HepG2 (cell line): ENCODE measurements at regions not wholly inside any gene's neighbourhood (a gene's known extent, or its start where the extent isn't known, plus 50 kb on each side); places are given as distances from the start of the nearest gene placed in this dataset.

Experiments used
- ATAC-seq: fragments of 200-7000 bp; cut with Tn5 transposase; 3 replicates; pipeline ENCODE4 v1.9.1; 2020; ENCODE audit warnings: mild to moderate bottlenecking, moderate library complexity
- BruUV-seq: library from RNA; stranded (reverse); fragments of 400-500 nt; replicated peaks from 2 replicates; lab custom pipeline; 2021; lab: Mats Ljungman, UMichigan
- CTCF ChIA-PET: fragments of 300-600 bp; formaldehyde crosslinking; extraction: SDS; loops from one replicate; lab custom pipeline; 2021; ENCODE audit warnings: low total read pairs, inconsistent platforms, low intra/inter-chr PET ratio; lab: Yijun Ruan, JAX
- POLR2A ChIA-PET: fragments of 350-600 bp; sonication (Branson Sonifier 250); formaldehyde crosslinking; loops from one replicate; lab custom pipeline; 2020; ENCODE audit warnings: antibody characterized with exemption, inconsistent platforms; lab: Yijun Ruan, JAX
- DNase-seq: peaks from one replicate; pipeline ENCODE4 v3.0.0-alpha.2; 2015; ENCODE audit warnings: low spot score
- FAIRE-seq: peaks from 3 replicates; lab custom pipeline; 2011; peaks lifted over from hg19 to GRCh38; lab: Jason Lieb, UNC
- H2AFZ ChIP-seq: one replicate; pipeline ENCODE4 v1.6.1; 2011; ENCODE audit warnings: low read length, inconsistent platforms
- H3K27ac ChIP-seq: fragments of 300-600 bp; 3 replicates; pipeline ENCODE4 v1.8.0; 2011; ENCODE audit warnings: mixed run types, mild to moderate bottlenecking, mixed read lengths, low read length, inconsistent platforms; ENCODE audit not compliant: insufficient read depth; ENCODE audit errors: extremely low read length
- H3K27me3 ChIP-seq, 2 experiments: fragments of 200-600 bp in 1 of 2; 2 replicates in 1 of 2; 3 replicates in 1 of 2; pipeline versions ENCODE4 v1.6.0 to v1.8.0; 2011; ENCODE audit warnings: low read length in 2 of 2, mild to moderate bottlenecking in 2 of 2, moderate library complexity in 2 of 2, inconsistent platforms in 1 of 2; ENCODE audit not compliant: insufficient read depth in 2 of 2, control insufficient read depth in 1 of 2
- H3K36me3 ChIP-seq, 2 experiments: fragments of 200-600 bp in 1 of 2; replicated peaks in 1 of 2; 2 replicates in 1 of 2; 3 replicates in 1 of 2; pipeline versions ENCODE4 v1.5.1 to v1.8.0; 2011; ENCODE audit warnings: low read length in 2 of 2, inconsistent platforms in 1 of 2; ENCODE audit not compliant: insufficient read depth in 2 of 2, control insufficient read depth in 1 of 2
- H3K4me1 ChIP-seq: 2 replicates; pipeline ENCODE4 v1.5.1; 2012; ENCODE audit warnings: low read length, inconsistent platforms; ENCODE audit not compliant: insufficient read depth
- H3K4me2 ChIP-seq: 2 replicates; pipeline ENCODE4 v1.6.0; 2011; ENCODE audit warnings: low read depth, low read length, inconsistent platforms
- H3K4me3 ChIP-seq, 3 experiments: fragments of 200-600 bp in 1 of 3; sonication (generic), shearing (Covaris generic) in 1 of 3; replicated peaks in 1 of 3; 2 replicates each; pipeline ENCODE4 v1.5.1; 2011 to 2016; ENCODE audit warnings: low read length in 3 of 3, inconsistent platforms in 2 of 3, low read depth in 2 of 3, mild to moderate bottlenecking in 2 of 3, control low read depth in 1 of 3, mixed read lengths in 1 of 3; ENCODE audit not compliant: insufficient read depth in 1 of 3
- H3K79me2 ChIP-seq: one replicate; pipeline ENCODE4 v1.6.1; 2011; ENCODE audit warnings: low read length, inconsistent platforms; ENCODE audit not compliant: insufficient read depth
- H3K9ac ChIP-seq: 2 replicates; pipeline ENCODE4 v1.6.0; 2011; ENCODE audit warnings: mild to moderate bottlenecking, low read depth, low read length, inconsistent platforms; ENCODE audit not compliant: insufficient read depth
- H3K9me3 ChIP-seq: 2 replicates; pipeline ENCODE4 v1.5.1; 2012; ENCODE audit warnings: mild to moderate bottlenecking, low read length
- H4K20me1 ChIP-seq: 2 replicates; pipeline ENCODE4 v1.6.0; 2011; ENCODE audit warnings: inconsistent platforms, mild to moderate bottlenecking, low read length, moderate library complexity; ENCODE audit not compliant: insufficient read depth
- CBX1 ChIP-seq: IDR thresholded peaks from one replicate; pipeline ENCODE4 v1.6.1; 2016; ENCODE audit warnings: antibody characterized with exemption, low read depth
- CEBPB ChIP-seq: IDR thresholded peaks from 2 replicates; pipeline ENCODE4 v1.6.1; 2011; ENCODE audit warnings: low read depth, low read length, improper control_type of control experiment, borderline replicate concordance
- FOXA1 ChIP-seq, 2 experiments: fragments of 450-650 bp in 1 of 2; sonication (generic) in 1 of 2; formaldehyde crosslinking in 1 of 2; IDR thresholded peaks; 2 replicates each; pipeline versions ENCODE4 v1.4.0 to v1.6.1; 2016 to 2020; ENCODE audit warnings: missing genetic modification reagents in 1 of 2
- SMYD3 ChIP-seq: sonication (generic); formaldehyde crosslinking; IDR thresholded peaks from 2 replicates; pipeline ENCODE4 v1.8.1; 2023; ENCODE audit warnings: mild to moderate bottlenecking, missing genetic modification reagents
- SOX6 ChIP-seq, 2 experiments: fragments of 450-650 bp in 1 of 2; sonication (generic) in 1 of 2; formaldehyde crosslinking in 1 of 2; IDR thresholded peaks; 2 replicates each; pipeline versions ENCODE4 v1.4.0 to v1.6.1; 2017 to 2020; ENCODE audit warnings: antibody characterized with exemption in 1 of 2, mild to moderate bottlenecking in 1 of 2, missing genetic modification reagents in 1 of 2
- SRSF1 ChIP-seq: fragments of 200-400 bp; formaldehyde crosslinking; optimal IDR thresholded peaks from 2 replicates; pipeline ENCODE3; 2017; ENCODE audit warnings: mild to moderate bottlenecking, low read depth, low read length, moderate library complexity
- TBX3 ChIP-seq: fragments of 450-650 bp; IDR thresholded peaks from 2 replicates; pipeline ENCODE4 v1.6.1; 2017; ENCODE audit warnings: antibody characterized with exemption, mild to moderate bottlenecking, inconsistent platforms, borderline replicate concordance
- ZFP41 ChIP-seq: sonication (generic); formaldehyde crosslinking; IDR thresholded peaks from 2 replicates; pipeline ENCODE4 v1.4.0; 2020; ENCODE audit warnings: mild to moderate bottlenecking, missing genetic modification reagents, borderline replicate concordance
- ZMYM4 ChIP-seq: sonication (generic); formaldehyde crosslinking; IDR thresholded peaks from 2 replicates; pipeline ENCODE4 v1.8.1; 2023; ENCODE audit warnings: mild to moderate bottlenecking, missing genetic modification reagents
- ZNF432 ChIP-seq: sonication (generic); formaldehyde crosslinking; IDR thresholded peaks from 2 replicates; pipeline ENCODE4 v1.5.0; 2020; ENCODE audit warnings: missing genetic modification reagents, mild to moderate bottlenecking, borderline replicate concordance
- ZNF672 ChIP-seq: sonication (generic); formaldehyde crosslinking; IDR thresholded peaks from 2 replicates; pipeline ENCODE4 v1.8.1; 2022; ENCODE audit warnings: missing genetic modification reagents
- WGBS: methylation state at CpG from one replicate; pipeline ENCODE4 v1.1.6; 2017; ENCODE audit warnings: low lambda C conversion rate; 5-methylcytosine and 5-hydroxymethylcytosine counted together
- in situ Hi-C: cut with HindIII; loops from 2 replicates; pipeline ENCODE4 v1.10.0; 2017; ENCODE audit warnings: low pct_unique_long_range_greater_than_20kb; ENCODE audit not compliant: extremely low pct_ligation_motif_present
- intact Hi-C: fragments of 100-400 bp; cut with micrococcal nuclease; formaldehyde crosslinking; loops from one replicate; pipeline ENCODE4 v1.10.0; 2022; ENCODE audit not compliant: unreplicated experiment
- TF ChIP-seq, protein P1 (sequence below): sonication (generic); formaldehyde crosslinking; IDR thresholded peaks from 2 replicates; pipeline ENCODE4 v1.4.0; 2020; ENCODE audit warnings: low read depth, mild to moderate bottlenecking, missing genetic modification reagents
- TF ChIP-seq, protein P2 (sequence below): sonication (generic); formaldehyde crosslinking; IDR thresholded peaks from 2 replicates; pipeline ENCODE4 v1.8.1; 2022; ENCODE audit warnings: low read depth, mild to moderate bottlenecking, missing genetic modification reagents

DNA sequence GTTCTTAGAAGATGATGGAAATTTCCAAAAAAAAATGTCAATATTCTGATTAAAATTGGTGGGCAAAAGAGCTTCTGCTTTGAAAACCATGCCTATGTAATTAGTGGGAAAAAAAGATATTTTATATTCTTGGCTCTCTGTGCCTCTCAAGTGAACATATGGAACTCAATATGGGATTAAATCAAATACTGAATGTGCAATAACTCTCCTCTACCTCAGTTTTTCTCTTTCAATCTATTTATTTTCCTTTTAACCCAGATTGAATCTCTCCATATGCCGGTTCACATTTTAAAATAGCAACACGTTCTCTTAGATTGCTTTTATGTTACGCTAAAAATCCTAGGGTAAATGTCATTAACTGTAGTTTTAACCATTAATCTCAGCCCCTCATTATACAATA, 224.2 kb upstream of the PABPC4L start:
- H3K79me2 ChIP-seq, result no peaks in the 10 kb centered on the region
- no peak for TF ChIP-seq CBX1
- TF ChIP-seq, protein P1, sequence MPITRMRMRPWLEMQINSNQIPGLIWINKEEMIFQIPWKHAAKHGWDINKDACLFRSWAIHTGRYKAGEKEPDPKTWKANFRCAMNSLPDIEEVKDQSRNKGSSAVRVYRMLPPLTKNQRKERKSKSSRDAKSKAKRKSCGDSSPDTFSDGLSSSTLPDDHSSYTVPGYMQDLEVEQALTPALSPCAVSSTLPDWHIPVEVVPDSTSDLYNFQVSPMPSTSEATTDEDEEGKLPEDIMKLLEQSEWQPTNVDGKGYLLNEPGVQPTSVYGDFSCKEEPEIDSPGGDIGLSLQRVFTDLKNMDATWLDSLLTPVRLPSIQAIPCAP (CRISPR knock-in tag), result no peak
- TF ChIP-seq SMYD3 (CRISPR knock-in tag), result no peak
- TF ChIP-seq TBX3, result no peak
- TF ChIP-seq SOX6 (IDR thresholded peaks at IDR 0.05), result no peak
- no peak for TF ChIP-seq SOX6 (CRISPR knock-in tag; IDR thresholded peaks at IDR 0.05)
- TF ChIP-seq ZNF672 (CRISPR knock-in tag), result no peak
- TF ChIP-seq, protein P2, sequence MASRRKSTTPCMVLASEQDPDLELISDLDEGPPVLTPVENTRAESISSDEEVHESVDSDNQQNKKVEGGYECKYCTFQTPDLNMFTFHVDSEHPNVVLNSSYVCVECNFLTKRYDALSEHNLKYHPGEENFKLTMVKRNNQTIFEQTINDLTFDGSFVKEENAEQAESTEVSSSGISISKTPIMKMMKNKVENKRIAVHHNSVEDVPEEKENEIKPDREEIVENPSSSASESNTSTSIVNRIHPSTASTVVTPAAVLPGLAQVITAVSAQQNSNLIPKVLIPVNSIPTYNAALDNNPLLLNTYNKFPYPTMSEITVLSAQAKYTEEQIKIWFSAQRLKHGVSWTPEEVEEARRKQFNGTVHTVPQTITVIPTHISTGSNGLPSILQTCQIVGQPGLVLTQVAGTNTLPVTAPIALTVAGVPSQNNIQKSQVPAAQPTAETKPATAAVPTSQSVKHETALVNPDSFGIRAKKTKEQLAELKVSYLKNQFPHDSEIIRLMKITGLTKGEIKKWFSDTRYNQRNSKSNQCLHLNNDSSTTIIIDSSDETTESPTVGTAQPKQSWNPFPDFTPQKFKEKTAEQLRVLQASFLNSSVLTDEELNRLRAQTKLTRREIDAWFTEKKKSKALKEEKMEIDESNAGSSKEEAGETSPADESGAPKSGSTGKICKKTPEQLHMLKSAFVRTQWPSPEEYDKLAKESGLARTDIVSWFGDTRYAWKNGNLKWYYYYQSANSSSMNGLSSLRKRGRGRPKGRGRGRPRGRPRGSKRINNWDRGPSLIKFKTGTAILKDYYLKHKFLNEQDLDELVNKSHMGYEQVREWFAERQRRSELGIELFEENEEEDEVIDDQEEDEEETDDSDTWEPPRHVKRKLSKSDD (CRISPR knock-in tag), result no peak
- TF ChIP-seq CEBPB, result no peak
- TF ChIP-seq ZNF432 (CRISPR knock-in tag), result no peak
- no peak for TF ChIP-seq FOXA1 (IDR thresholded peaks at IDR 0.05)
- TF ChIP-seq FOXA1 (CRISPR knock-in tag; IDR thresholded peaks at IDR 0.05), result no peak
- no peak for TF ChIP-seq SRSF1
- no peak for TF ChIP-seq ZMYM4 (CRISPR knock-in tag)
- TF ChIP-seq ZFP41 (CRISPR knock-in tag), result no peak
- POLR2A ChIA-PET, result no interaction called here
- no peak overlapping the region for H3K4me2 ChIP-seq
- no peak for ATAC-seq
- H3K9ac ChIP-seq, result no peak overlapping the region
- in situ Hi-C loops, result no loop called here
- CTCF ChIA-PET, result no interaction called here
- H4K20me1 ChIP-seq, result no peaks in the 10 kb centered on the region
- H2AFZ ChIP-seq, result no peak overlapping the region
- DNase-seq, result no peak
- H3K27me3 ChIP-seq, result no peaks in the 10 kb centered on the region
- FAIRE-seq, result no peak
- H3K4me1 ChIP-seq, result no peaks in the 10 kb centered on the region
- no TSS peak for BruUV-seq
- intact Hi-C loops, result no loop called here
- no peaks in the 10 kb centered on the region for H3K36me3 ChIP-seq
- no peaks in the 10 kb centered on the region for H3K9me3 ChIP-seq
- no peak overlapping the region for H3K4me3 ChIP-seq
- 18% methylated on average over 3 of the region's 3 CpGs for WGBS
- no peak overlapping the region for H3K27ac ChIP-seq
